ENCODE measurements at regions not wholly inside any gene's neighbourhood (a gene's known extent, or its start where the extent isn't known, plus 50 kb on each side); places are given as distances from the start of the nearest gene placed in this dataset.
"Not testable (repeated sequence)": the region's sequence is repeated elsewhere in the genome, so short reads cannot be mapped to it uniquely, and the experiment has no call there.

GRCh38 chr12:23389315-23389714 lies 560.2 kb downstream of the SOX5 start:
- DNase-seq: not testable (repeated sequence)

GRCh38 chr12:23399402-23399933 lies 550.0 kb downstream of the SOX5 start:
- DNase-seq: no peak

- no peak for DNase-seq
These were observed 534.3 kb downstream of the SOX5 start for GRCh38 chr12:23415180-23415579.

- no peak for DNase-seq
These were observed 527.9 kb downstream of the SOX5 start for GRCh38 chr12:23421556-23421955.

GRCh38 chr12:23423097-23423687 lies 526.3 kb downstream of the SOX5 start:
- DNase-seq: no peak

- DNase-seq: no peak
These were observed 525.7 kb downstream of the SOX5 start for GRCh38 chr12:23423796-23424195.

GRCh38 chr12:23424685-23425084 lies 524.8 kb downstream of the SOX5 start:
- DNase-seq: no peak

- no peak for DNase-seq
These were observed 523.1 kb downstream of the SOX5 start for GRCh38 chr12:23426328-23426727.

- no peak for DNase-seq
These were observed 520.7 kb downstream of the SOX5 start for GRCh38 chr12:23428758-23429157.

GRCh38 chr12:23431006-23431405 lies 518.5 kb downstream of the SOX5 start:
- DNase-seq: no peak

GRCh38 chr12:23433121-23433520 lies 516.3 kb downstream of the SOX5 start:
- no peak for DNase-seq

GRCh38 chr12:23434154-23434553 lies 515.3 kb downstream of the SOX5 start:
- DNase-seq: no peak

GRCh38 chr12:23446746-23447145 lies 502.7 kb downstream of the SOX5 start:
- no peak for DNase-seq

- DNase-seq: no peak
These were observed 498.7 kb downstream of the SOX5 start for GRCh38 chr12:23450810-23451209.

GRCh38 chr12:23455283-23455682 lies 494.2 kb downstream of the SOX5 start:
- DNase-seq: no peak

GRCh38 chr12:23458640-23459039 lies 490.8 kb downstream of the SOX5 start:
- no peak for DNase-seq

GRCh38 chr12:23462546-23462945 lies 486.9 kb downstream of the SOX5 start:
- no peak for DNase-seq

- no peak for DNase-seq
These were observed 486.3 kb downstream of the SOX5 start for GRCh38 chr12:23463172-23463571.

GRCh38 chr12:23464241-23464812 lies 485.1 kb downstream of the SOX5 start:
- DNase-seq: no peak

GRCh38 chr12:23472329-23472971 lies 477.0 kb downstream of the SOX5 start:
- DNase-seq: no peak

- DNase-seq: no peak
These were observed 476.4 kb downstream of the SOX5 start for GRCh38 chr12:23473071-23473470.

- DNase-seq: no peak
These were observed 475.0 kb downstream of the SOX5 start for GRCh38 chr12:23474438-23474976.

Measured in inflammatory macrophage treated with lipopolysaccharide for 4 hours (primary cell).